ENCODE measurements at regions not wholly inside any gene's neighbourhood (a gene's known extent, or its start where the extent isn't known, plus 50 kb on each side); places are given as distances from the start of the nearest gene placed in this dataset.

DNA sequence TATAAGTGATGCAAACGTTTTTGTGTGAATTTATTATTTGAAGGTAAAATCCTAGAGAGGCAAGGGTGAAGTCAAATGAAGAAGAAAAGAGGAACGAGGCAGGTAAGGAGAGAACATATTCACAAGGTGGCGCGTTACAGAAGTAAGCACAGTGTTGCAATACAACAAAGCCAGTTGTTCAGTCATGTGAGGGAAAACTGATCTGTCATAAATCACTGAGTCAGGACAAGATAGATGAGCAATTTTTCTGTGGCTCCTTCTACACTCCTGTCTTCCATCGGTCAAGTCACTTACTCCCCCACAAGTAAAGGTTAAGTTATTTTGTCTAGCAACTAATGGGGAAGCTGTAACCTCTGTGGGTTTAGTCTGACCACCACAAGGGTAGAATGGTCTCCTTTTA, 203.0 kb upstream of the GK2 start:
- H3K9me3 Mint-ChIP-seq (ENCODE audit: low read depth): no peaks in the 10 kb centered on the region

DNA sequence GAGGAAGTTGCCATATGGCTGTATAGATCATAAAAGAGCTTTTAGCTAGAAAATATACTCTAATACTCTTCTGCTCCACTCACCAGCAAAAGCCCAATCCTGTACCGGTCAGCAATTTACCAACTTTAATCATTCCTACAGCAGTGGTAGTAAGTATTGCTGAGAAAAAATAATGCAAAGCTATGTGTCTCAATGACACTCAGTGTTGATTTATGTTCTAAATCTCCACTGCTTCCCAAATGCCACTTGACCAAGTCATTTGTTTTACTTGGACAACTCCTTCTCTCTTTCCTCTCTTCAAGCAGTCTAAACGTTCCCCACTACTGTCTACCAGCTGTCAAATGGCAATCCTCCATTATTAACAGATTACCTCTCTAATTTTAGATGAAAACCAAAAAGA, 201.8 kb upstream of the GK2 start:
- no peak for DNase-seq (ENCODE audit: low spot score, unreplicated experiment)
- no peaks in the 10 kb centered on the region for H3K9me3 Mint-ChIP-seq (ENCODE audit: low read depth)
- no peaks in the 10 kb centered on the region for H3K27me3 Mint-ChIP-seq
- H3K36me3 Mint-ChIP-seq (ENCODE audit: insufficient read depth): no peaks in the 10 kb centered on the region
- TF ChIP-seq, protein P1, sequence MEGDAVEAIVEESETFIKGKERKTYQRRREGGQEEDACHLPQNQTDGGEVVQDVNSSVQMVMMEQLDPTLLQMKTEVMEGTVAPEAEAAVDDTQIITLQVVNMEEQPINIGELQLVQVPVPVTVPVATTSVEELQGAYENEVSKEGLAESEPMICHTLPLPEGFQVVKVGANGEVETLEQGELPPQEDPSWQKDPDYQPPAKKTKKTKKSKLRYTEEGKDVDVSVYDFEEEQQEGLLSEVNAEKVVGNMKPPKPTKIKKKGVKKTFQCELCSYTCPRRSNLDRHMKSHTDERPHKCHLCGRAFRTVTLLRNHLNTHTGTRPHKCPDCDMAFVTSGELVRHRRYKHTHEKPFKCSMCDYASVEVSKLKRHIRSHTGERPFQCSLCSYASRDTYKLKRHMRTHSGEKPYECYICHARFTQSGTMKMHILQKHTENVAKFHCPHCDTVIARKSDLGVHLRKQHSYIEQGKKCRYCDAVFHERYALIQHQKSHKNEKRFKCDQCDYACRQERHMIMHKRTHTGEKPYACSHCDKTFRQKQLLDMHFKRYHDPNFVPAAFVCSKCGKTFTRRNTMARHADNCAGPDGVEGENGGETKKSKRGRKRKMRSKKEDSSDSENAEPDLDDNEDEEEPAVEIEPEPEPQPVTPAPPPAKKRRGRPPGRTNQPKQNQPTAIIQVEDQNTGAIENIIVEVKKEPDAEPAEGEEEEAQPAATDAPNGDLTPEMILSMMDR (IDR thresholded peaks at IDR 0.05; ENCODE audit: unreplicated experiment): no peak
- no peak overlapping the region for H3K4me3 Mint-ChIP-seq (ENCODE audit: low read depth)
- H3K27ac Mint-ChIP-seq: no peak overlapping the region
- no peaks in the 10 kb centered on the region for H3K4me1 Mint-ChIP-seq (ENCODE audit: low read depth)

More for the DNA sequence above, 203.0 kb upstream of the GK2 start:
- Mint-ChIP-seq H3K4me1 (ENCODE audit: low read depth) (no peaks in the 10 kb centered on the region), H3K36me3 (ENCODE audit: insufficient read depth) (no peaks in the 10 kb centered on the region), H3K27ac (no peak overlapping the region), H3K4me3 (ENCODE audit: low read depth) (no peak overlapping the region), H3K27me3 (no peaks in the 10 kb centered on the region)
- no peak for DNase-seq (ENCODE audit: low spot score, unreplicated experiment)
- TF ChIP-seq, protein P1 (IDR thresholded peaks at IDR 0.05; ENCODE audit: unreplicated experiment): no peak

DNA sequence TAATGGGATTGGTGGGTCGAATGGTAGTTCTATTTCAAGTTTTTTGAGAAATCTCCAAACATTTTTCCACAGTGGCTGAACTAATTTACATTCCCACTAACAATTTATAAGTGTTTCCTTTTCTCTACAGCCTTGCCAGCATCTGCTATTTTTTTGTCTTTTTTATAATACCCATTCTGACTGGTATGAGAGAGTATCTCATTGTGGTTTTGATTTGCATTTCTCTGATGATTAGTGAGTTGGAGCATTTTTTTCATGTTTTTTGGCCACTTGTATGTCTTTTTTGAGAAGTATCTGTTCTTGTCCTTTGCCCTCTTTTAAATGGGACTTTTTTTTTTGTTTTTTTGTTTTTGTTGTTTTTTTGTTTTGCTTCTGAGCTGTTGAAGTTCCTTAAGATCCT, 200.0 kb upstream of the GK2 start:
- Mint-ChIP-seq H3K4me1 (ENCODE audit: low read depth) (no peaks in the 10 kb centered on the region), H3K27ac (no peak overlapping the region), H3K4me3 (ENCODE audit: low read depth) (no peak overlapping the region), H3K9me3 (ENCODE audit: low read depth) (no peaks in the 10 kb centered on the region), H3K27me3 (no peaks in the 10 kb centered on the region), H3K36me3 (ENCODE audit: insufficient read depth) (no peaks in the 10 kb centered on the region)
- DNase-seq (ENCODE audit: low spot score, unreplicated experiment): no peak
- TF ChIP-seq, protein P1 (IDR thresholded peaks at IDR 0.05; ENCODE audit: unreplicated experiment): no peak

DNA sequence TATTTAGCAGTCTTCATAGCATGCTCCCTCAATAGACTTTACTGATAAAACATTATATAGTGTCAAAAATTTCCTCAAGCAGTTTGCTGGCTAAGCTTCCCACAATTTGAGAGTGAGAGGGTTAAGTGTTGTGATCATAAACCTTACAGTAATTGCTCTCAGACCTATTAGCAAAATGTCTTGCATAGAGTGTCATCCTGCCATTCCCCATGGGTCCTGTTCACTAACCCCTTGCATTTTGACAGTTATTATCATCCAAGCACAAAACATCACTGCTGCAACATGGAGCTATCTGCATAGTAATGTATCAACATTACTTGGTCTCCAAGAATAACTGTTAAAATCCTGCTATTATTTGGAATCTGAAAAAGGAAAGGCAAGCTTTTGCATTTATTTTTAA, 196.1 kb upstream of the GK2 start:
- Mint-ChIP-seq H3K4me3 (ENCODE audit: low read depth) (no peak overlapping the region), H3K9me3 (ENCODE audit: low read depth) (peaks cover 5% of the 10 kb centered on the region), H3K4me1 (ENCODE audit: low read depth) (no peaks in the 10 kb centered on the region), H3K27me3 (no peaks in the 10 kb centered on the region), H3K27ac (no peak overlapping the region), H3K36me3 (ENCODE audit: insufficient read depth) (no peaks in the 10 kb centered on the region)
- DNase-seq (ENCODE audit: low spot score, unreplicated experiment): no peak
- TF ChIP-seq, protein P1 (IDR thresholded peaks at IDR 0.05; ENCODE audit: unreplicated experiment): no peak

DNA sequence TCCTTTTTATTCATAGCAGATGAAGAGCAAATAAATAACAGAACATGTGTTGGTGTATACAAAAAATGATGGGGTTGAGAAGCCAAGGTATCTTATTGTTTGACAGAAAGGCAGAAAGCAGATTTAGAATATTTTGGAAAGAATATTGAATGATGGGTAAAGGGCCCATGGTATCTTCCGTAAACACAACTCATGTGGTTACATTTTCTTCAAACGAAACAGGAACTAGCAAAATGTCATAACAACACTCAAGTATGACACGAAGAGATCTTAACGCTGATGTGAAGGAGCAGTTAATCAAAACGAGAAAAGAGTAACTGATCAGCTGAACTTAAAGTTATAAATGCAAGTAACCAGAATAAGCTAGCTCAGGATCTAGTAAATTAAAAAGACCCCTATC, 195.7 kb upstream of the GK2 start:
- no peak for DNase-seq (ENCODE audit: low spot score, unreplicated experiment)
- Mint-ChIP-seq H3K27ac (no peak overlapping the region), H3K9me3 (ENCODE audit: low read depth) (peaks cover 5% of the 10 kb centered on the region), H3K4me1 (ENCODE audit: low read depth) (no peaks in the 10 kb centered on the region), H3K4me3 (ENCODE audit: low read depth) (no peak overlapping the region), H3K36me3 (ENCODE audit: insufficient read depth) (no peaks in the 10 kb centered on the region), H3K27me3 (no peaks in the 10 kb centered on the region)
- TF ChIP-seq, protein P1 (IDR thresholded peaks at IDR 0.05; ENCODE audit: unreplicated experiment): no peak
